HCT116 (cell line): ENCODE measurements at regions not wholly inside any gene's neighbourhood (a gene's known extent, or its start where the extent isn't known, plus 50 kb on each side); places are given as distances from the start of the nearest gene placed in this dataset.

ENCODE experiments used
- ATAC-seq: fragments of 200-7000 bp; cut with Tn5 transposase; 2 replicates; pipeline ENCODE4 v1.9.1; 2020; ENCODE audit warnings: mild to moderate bottlenecking, moderate library complexity
- BruUV-seq: library from RNA; stranded (reverse); fragments of 400-500 nt; replicated peaks from 2 replicates; lab custom pipeline; 2021; lab: Mats Ljungman, UMichigan
- CTCF ChIA-PET: fragments of 300-600 bp; sonication (Branson Sonifier 250); formaldehyde crosslinking; loops from one replicate; lab custom pipeline; 2021; ENCODE audit warnings: antibody characterized with exemption; lab: Charles Lee
- POLR2A ChIA-PET: fragments of 300-600, 350-600 bp; sonication (Branson Sonifier 250); formaldehyde crosslinking; loops from one replicate; lab custom pipeline; 2021; ENCODE audit warnings: antibody characterized with exemption; lab: Charles Lee
- RAD21 ChIA-PET, 2 experiments: fragments of 300-600 bp; sonication (Branson Sonifier 250); formaldehyde crosslinking; loops; one replicate each; lab custom pipeline; 2023; ENCODE audit warnings: low total read pairs in 2 of 2; ENCODE audit not compliant: uncharacterized antibody in 2 of 2, unreplicated experiment in 2 of 2, low non-redundant PET in 1 of 2; lab: Charles Lee
- DNase-seq: peaks from one replicate; pipeline ENCODE4 v3.0.0-alpha.2; 2010; ENCODE audit warnings: low read depth, low spot score
- H2AFZ ChIP-seq: fragments of 200-600 bp; shearing (Covaris generic), sonication (generic); 2 replicates; pipeline ENCODE4 v1.6.1; 2017; ENCODE audit warnings: low read depth, mixed run types, mixed read lengths, antibody characterized with exemption, low read length; ENCODE audit not compliant: poor library complexity, severe bottlenecking
- H3K27ac ChIP-seq: 2 replicates; pipeline ENCODE4 v1.5.1; 2012; ENCODE audit warnings: low read depth, low read length
- H3K27me3 ChIP-seq: fragments of 200-600 bp; sonication (generic); 2 replicates; pipeline ENCODE4 v1.6.1; 2016; ENCODE audit warnings: mixed run types, low read length, mixed read lengths; ENCODE audit not compliant: insufficient read depth
- H3K36me3 ChIP-seq, 2 experiments: fragments of 200-500 bp in 1 of 2; fragments of 200-600 bp in 1 of 2; sonication (Bioruptor generic) in 1 of 2; sonication (generic) in 1 of 2; 2 replicates each; pipeline versions ENCODE4 v1.5.1 to v1.6.1; 2014 to 2016; ENCODE audit warnings: low read length in 2 of 2, inconsistent platforms in 1 of 2, mixed read lengths in 1 of 2, mixed run types in 1 of 2; ENCODE audit not compliant: insufficient read depth in 2 of 2, control insufficient read depth in 1 of 2
- H3K4me1 ChIP-seq, 2 experiments: fragments of 200-600 bp in 1 of 2; sonication (generic) in 1 of 2; 2 replicates each; pipeline versions ENCODE4 v1.5.1 to v1.6.1; 2012 to 2017; ENCODE audit warnings: low read length in 2 of 2, inconsistent platforms in 1 of 2, mild to moderate bottlenecking in 1 of 2, mixed read lengths in 1 of 2, mixed run types in 1 of 2, moderate library complexity in 1 of 2; ENCODE audit not compliant: insufficient read depth in 2 of 2, control insufficient read depth in 1 of 2
- H3K4me2 ChIP-seq: fragments of 200-600 bp; sonication (generic); 2 replicates; pipeline ENCODE4 v1.6.1; 2017; ENCODE audit warnings: mixed run types, low read length, mixed read lengths
- H3K4me3 ChIP-seq, 2 experiments: fragments of 200-600 bp in 1 of 2; sonication (generic) in 1 of 2; replicated peaks in 1 of 2; 2 replicates each; pipeline ENCODE4 v1.5.1; 2011 to 2016; ENCODE audit warnings: low read length in 2 of 2, control low read depth in 1 of 2, low read depth in 1 of 2, mild to moderate bottlenecking in 1 of 2, mixed read lengths in 1 of 2, mixed run types in 1 of 2
- H3K79me2 ChIP-seq: fragments of 200-600 bp; sonication (generic); 2 replicates; pipeline ENCODE4 v1.6.1; 2017; ENCODE audit warnings: mild to moderate bottlenecking, mixed run types, low read length, moderate library complexity, mixed read lengths; ENCODE audit not compliant: insufficient read depth
- H3K9ac ChIP-seq: fragments of 200-600 bp; sonication (generic); 2 replicates; pipeline ENCODE4 v1.6.1; 2016; ENCODE audit warnings: low read length, mixed read lengths
- H3K9me2 ChIP-seq: fragments of 200-600 bp; sonication (generic), shearing (Covaris generic); 2 replicates; pipeline ENCODE4 v1.6.1; 2017; ENCODE audit warnings: mixed run types, mild to moderate bottlenecking, moderate library complexity; ENCODE audit not compliant: insufficient read depth
- H3K9me3 ChIP-seq, 2 experiments: fragments of 200-500 bp in 1 of 2; fragments of 200-600 bp in 1 of 2; sonication (Bioruptor generic) in 1 of 2; sonication (generic) in 1 of 2; 2 replicates each; pipeline ENCODE4 v1.6.1; 2014 to 2017; ENCODE audit warnings: low read length in 2 of 2, mixed read lengths in 2 of 2, inconsistent platforms in 1 of 2, low read depth in 1 of 2, mild to moderate bottlenecking in 1 of 2, mixed run types in 1 of 2, moderate library complexity in 1 of 2; ENCODE audit not compliant: control insufficient read depth in 1 of 2, insufficient read depth in 1 of 2
- H4K20me1 ChIP-seq: fragments of 200-600 bp; sonication (generic), shearing (Covaris generic); 2 replicates; pipeline ENCODE4 v1.6.1; 2017; ENCODE audit warnings: mixed run types, mild to moderate bottlenecking, moderate library complexity; ENCODE audit not compliant: insufficient read depth
- ATF3 ChIP-seq: IDR thresholded peaks from 2 replicates; pipeline ENCODE4 v1.6.1; 2012
- CBX3 ChIP-seq: IDR thresholded peaks from 2 replicates; pipeline ENCODE4 v1.6.1; 2012; ENCODE audit warnings: low read depth
- CTCF ChIP-seq, 3 experiments: fragments of 200-600 bp in 1 of 3; sonication (generic) in 1 of 3; IDR thresholded peaks in 2 of 3; conservative IDR thresholded peaks in 1 of 3; 2 replicates each; pipeline ENCODE4 v1.5.1; 2012 to 2017; ENCODE audit warnings: low read depth in 2 of 3, low read length in 2 of 3, antibody characterized with exemption in 1 of 3, borderline replicate concordance in 1 of 3, control low read depth in 1 of 3, mild to moderate bottlenecking in 1 of 3, mixed read lengths in 1 of 3, mixed run types in 1 of 3, moderate library complexity in 1 of 3; ENCODE audit not compliant: insufficient read depth in 1 of 3
- EGR1 ChIP-seq: IDR thresholded peaks from 2 replicates; pipeline ENCODE4 v1.6.1; 2012; ENCODE audit warnings: low read depth
- ELF1 ChIP-seq: IDR thresholded peaks from 2 replicates; pipeline ENCODE4 v1.6.1; 2012; ENCODE audit warnings: low read depth, borderline replicate concordance
- EZH2phosphoT487 ChIP-seq: fragments of 200-600 bp; IDR thresholded peaks from 2 replicates; pipeline ENCODE4 v1.6.1; 2018; ENCODE audit warnings: antibody characterized with exemption, borderline replicate concordance
- JUND ChIP-seq: IDR thresholded peaks from 2 replicates; pipeline ENCODE4 v1.6.1; 2012
- MAX ChIP-seq: IDR thresholded peaks from 2 replicates; pipeline ENCODE4 v1.6.1; 2012
- POLR2A ChIP-seq: IDR thresholded peaks from 2 replicates; pipeline ENCODE4 v1.7.0; 2011; ENCODE audit warnings: borderline replicate concordance; ENCODE audit not compliant: insufficient read depth, insufficient read length; ENCODE audit errors: extremely low read depth
- POLR2AphosphoS5 ChIP-seq: IDR thresholded peaks from 2 replicates; pipeline ENCODE4 v1.6.1; 2011; ENCODE audit warnings: mild to moderate bottlenecking, low read depth, low read length, moderate library complexity
- RAD21 ChIP-seq: IDR thresholded peaks from 2 replicates; pipeline ENCODE4 v1.6.1; 2012; ENCODE audit warnings: low read depth, mild to moderate bottlenecking
- REST ChIP-seq: IDR thresholded peaks from 2 replicates; pipeline ENCODE4 v1.6.1; 2012; ENCODE audit warnings: low read depth
- SIN3A ChIP-seq: IDR thresholded peaks from 2 replicates; pipeline ENCODE4 v1.6.1; 2012; ENCODE audit warnings: low read depth
- SP1 ChIP-seq: IDR thresholded peaks from 2 replicates; pipeline ENCODE4 v1.6.1; 2012; ENCODE audit warnings: low read depth
- SRF ChIP-seq: IDR thresholded peaks from 2 replicates; pipeline ENCODE4 v1.6.1; 2012; ENCODE audit warnings: low read depth
- TCF7L2 ChIP-seq: IDR thresholded peaks from 2 replicates; pipeline ENCODE4 v1.7.0; 2011; ENCODE audit warnings: borderline replicate concordance, inconsistent platforms; ENCODE audit not compliant: insufficient read depth, insufficient read length; ENCODE audit errors: extremely low read depth
- ZBTB33 ChIP-seq: IDR thresholded peaks from 2 replicates; pipeline ENCODE4 v1.6.1; 2011; ENCODE audit warnings: mild to moderate bottlenecking, low read length, moderate library complexity; ENCODE audit not compliant: insufficient replicate concordance; ENCODE audit errors: extremely low read depth
- ZFX ChIP-seq: fragments of 450-650 bp; IDR thresholded peaks from 2 replicates; pipeline ENCODE4 v1.6.1; 2017
- ZNF274 ChIP-seq: fragments of 200-500 bp; sonication (Bioruptor generic); IDR thresholded peaks from 2 replicates; pipeline ENCODE4 v1.6.1; 2014; ENCODE audit warnings: mild to moderate bottlenecking, low read depth, low read length, inconsistent platforms
- intact Hi-C: fragments of 100-400 bp; cut with micrococcal nuclease; formaldehyde crosslinking; loops from 2 replicates; pipeline ENCODE4 v1.10.0; 2022

GRCh38 chr3:181533811-181534210 lies 177.9 kb upstream of the SOX2 start (continued):
- TF ChIP-seq ELF1 = no peak
- TF ChIP-seq CBX3 = no peak

- Histone ChIP-seq H3K79me2 (no peaks in the 10 kb centered on the region), H3K9me2 (no peaks in the 10 kb centered on the region), H3K4me2 (no peak overlapping the region), H4K20me1 (no peaks in the 10 kb centered on the region), H3K27me3 (peaks cover 11% of the 10 kb centered on the region; the same call in 1 of the 2 replicates), H3K36me3 (no peaks in the 10 kb centered on the region), H3K9me3 (no peaks in the 10 kb centered on the region), H3K4me3 (no peak overlapping the region), H3K4me1 (no peaks in the 10 kb centered on the region), H2AFZ (no peak overlapping the region), H3K9ac (no peak overlapping the region), H3K27ac (no peak overlapping the region)
- intact Hi-C loops = no loop called here
- no TSS peak for BruUV-seq
- TF ChIP-seq MAX = no peak
- TF ChIP-seq ZFX = no peak
- TF ChIP-seq ZNF274 = no peak
- no peak for TF ChIP-seq JUND
- no peak for TF ChIP-seq POLR2AphosphoS5
- no peak for TF ChIP-seq REST
- no peak for TF ChIP-seq SIN3A
- no peak for TF ChIP-seq RAD21
- TF ChIP-seq SP1 = no peak
- no peak for TF ChIP-seq SRF
- no peak for TF ChIP-seq ELF1
- no peak for TF ChIP-seq CTCF (IDR thresholded peaks at IDR 0.05 in 2 of 3, conservative IDR thresholded peaks at IDR 0.05 in 1 of 3; ENCODE audit: borderline replicate concordance in 1 of 3, insufficient read depth in 1 of 3, low read depth in 2 of 3, low read length in 2 of 3)
- TF ChIP-seq EGR1 = no peak
- no peak for TF ChIP-seq EZH2phosphoT487
- TF ChIP-seq ATF3 = no peak
- TF ChIP-seq TCF7L2 = no peak
- no peak for TF ChIP-seq ZBTB33
- TF ChIP-seq POLR2A = no peak
- RAD21 ChIA-PET = no interaction called here
- CTCF ChIA-PET = no interaction called here
- POLR2A ChIA-PET = no interaction called here
- no peak for DNase-seq
- no peak for ATAC-seq
Observed at GRCh38 chr3:181530584-181530983, 181.1 kb upstream of the SOX2 start.
